GM18502 (cell line): ENCODE measurements at regions not wholly inside any gene's neighbourhood (a gene's known extent, or its start where the extent isn't known, plus 50 kb on each side); places are given as distances from the start of the nearest gene placed in this dataset.

Experiments
- ATAC-seq: cut with Tn5 transposase; IDR thresholded peaks from one replicate; pipeline ENCODE4 v1.9.1; 2021; ENCODE audit warnings: mild to moderate bottlenecking; ENCODE audit not compliant: unreplicated experiment, poor library complexity

GRCh38 chr5:173473288-173473687 lies 143.2 kb downstream of the BOD1 start:
- ATAC-seq: no peak

GRCh38 chr5:173472784-173473278 lies 143.6 kb downstream of the BOD1 start:
- no peak for ATAC-seq

GRCh38 chr5:173472164-173472563 lies 143.9 kb upstream of the STC2 start:
- ATAC-seq: no peak

GRCh38 chr5:173468821-173469251 lies 140.6 kb upstream of the STC2 start:
- no peak for ATAC-seq

- ATAC-seq: no peak
These were observed 138.0 kb upstream of the STC2 start for GRCh38 chr5:173466227-173466626.

GRCh38 chr5:173464813-173465212 lies 136.6 kb upstream of the STC2 start:
- no peak for ATAC-seq

- ATAC-seq: no peak
These were observed 135.0 kb upstream of the STC2 start for GRCh38 chr5:173463207-173463606.

- no peak for ATAC-seq
These were observed 130.8 kb upstream of the STC2 start for GRCh38 chr5:173458828-173459609.

- no peak for ATAC-seq
These were observed 129.3 kb upstream of the STC2 start for GRCh38 chr5:173457482-173457881.

GRCh38 chr5:173456751-173457171 lies 128.5 kb upstream of the STC2 start:
- ATAC-seq: no peak

- ATAC-seq: no peak
These were observed 128.0 kb upstream of the STC2 start for GRCh38 chr5:173456181-173456580.

GRCh38 chr5:173455599-173455957 lies 127.4 kb upstream of the STC2 start:
- ATAC-seq: no peak

GRCh38 chr5:173454736-173455598 lies 126.8 kb upstream of the STC2 start:
- no peak for ATAC-seq

- ATAC-seq: no peak
These were observed 126.1 kb upstream of the STC2 start for GRCh38 chr5:173454361-173454735.

GRCh38 chr5:173453167-173453566 lies 125.0 kb upstream of the STC2 start:
- ATAC-seq: no peak

GRCh38 chr5:173452119-173452905 lies 124.1 kb upstream of the STC2 start:
- ATAC-seq: no peak

GRCh38 chr5:173451651-173452050 lies 123.4 kb upstream of the STC2 start:
- no peak for ATAC-seq

GRCh38 chr5:173451031-173451430 lies 122.8 kb upstream of the STC2 start:
- no peak for ATAC-seq

GRCh38 chr5:173450188-173450587 lies 122.0 kb upstream of the STC2 start:
- no peak for ATAC-seq

- no peak for ATAC-seq
These were observed 120.6 kb upstream of the STC2 start for GRCh38 chr5:173448856-173449255.

- no peak for ATAC-seq
These were observed 115.8 kb upstream of the STC2 start for GRCh38 chr5:173443971-173444370.
